GM18519 (cell line): ENCODE measurements at regions not wholly inside any gene's neighbourhood (a gene's known extent, or its start where the extent isn't known, plus 50 kb on each side); places are given as distances from the start of the nearest gene placed in this dataset.
"Not testable (repeated sequence)": the region's sequence is repeated elsewhere in the genome, so short reads cannot be mapped to it uniquely, and the experiment has no call there.

ENCODE experiments used
- ATAC-seq: cut with Tn5 transposase; IDR thresholded peaks from one replicate; pipeline ENCODE4 v1.9.1; 2021; ENCODE audit warnings: mild to moderate bottlenecking, moderate library complexity; ENCODE audit not compliant: unreplicated experiment, low FRiP score

- no peak for ATAC-seq
Measured at GRCh38 chr3:61438253-61439121, 122.9 kb upstream of the PTPRG start.

GRCh38 chr3:61439122-61439458 is 122.3 kb upstream of the PTPRG start:
- ATAC-seq = no peak

GRCh38 chr3:61442696-61443095 is 118.7 kb upstream of the PTPRG start:
- ATAC-seq = no peak

GRCh38 chr3:61443886-61444285 is 117.5 kb upstream of the PTPRG start:
- no peak for ATAC-seq

- no peak for ATAC-seq
Measured at GRCh38 chr3:61444782-61445181, 116.6 kb upstream of the PTPRG start.

GRCh38 chr3:61445924-61446323 is 115.4 kb upstream of the PTPRG start:
- no peak for ATAC-seq

- no peak for ATAC-seq
Measured at GRCh38 chr3:61446341-61446740, 115.0 kb upstream of the PTPRG start.

GRCh38 chr3:61448378-61448777 is 113.0 kb upstream of the PTPRG start:
- ATAC-seq = no peak

GRCh38 chr3:61449327-61450040 is 111.9 kb upstream of the PTPRG start:
- no peak for ATAC-seq

GRCh38 chr3:61450866-61451265 is 110.5 kb upstream of the PTPRG start:
- no peak for ATAC-seq

- no peak for ATAC-seq
Measured at GRCh38 chr3:61451841-61452240, 109.5 kb upstream of the PTPRG start.

GRCh38 chr3:61452535-61453090 is 108.8 kb upstream of the PTPRG start:
- ATAC-seq = no peak

- ATAC-seq = no peak
Measured at GRCh38 chr3:61454006-61454585, 107.3 kb upstream of the PTPRG start.

GRCh38 chr3:61454801-61455200 is 106.6 kb upstream of the PTPRG start:
- ATAC-seq = no peak

- ATAC-seq = no peak
Measured at GRCh38 chr3:61460636-61461035, 100.7 kb upstream of the PTPRG start.

GRCh38 chr3:61463191-61463590 is 98.2 kb upstream of the PTPRG start:
- no peak for ATAC-seq

GRCh38 chr3:61464518-61465140 is 96.7 kb upstream of the PTPRG start:
- ATAC-seq = no peak

GRCh38 chr3:61466357-61466756 is 95.0 kb upstream of the PTPRG start:
- ATAC-seq = no peak

GRCh38 chr3:61483997-61484396 is 77.4 kb upstream of the PTPRG start:
- ATAC-seq = no peak

GRCh38 chr3:61493339-61493738 is 68.0 kb upstream of the PTPRG start:
- no peak for ATAC-seq

GRCh38 chr3:61494309-61494708 is 67.1 kb upstream of the PTPRG start:
- not testable (repeated sequence) for ATAC-seq
